ENCODE measurements at regions not wholly inside any gene's neighbourhood (a gene's known extent, or its start where the extent isn't known, plus 50 kb on each side); places are given as distances from the start of the nearest gene placed in this dataset.

DNA sequence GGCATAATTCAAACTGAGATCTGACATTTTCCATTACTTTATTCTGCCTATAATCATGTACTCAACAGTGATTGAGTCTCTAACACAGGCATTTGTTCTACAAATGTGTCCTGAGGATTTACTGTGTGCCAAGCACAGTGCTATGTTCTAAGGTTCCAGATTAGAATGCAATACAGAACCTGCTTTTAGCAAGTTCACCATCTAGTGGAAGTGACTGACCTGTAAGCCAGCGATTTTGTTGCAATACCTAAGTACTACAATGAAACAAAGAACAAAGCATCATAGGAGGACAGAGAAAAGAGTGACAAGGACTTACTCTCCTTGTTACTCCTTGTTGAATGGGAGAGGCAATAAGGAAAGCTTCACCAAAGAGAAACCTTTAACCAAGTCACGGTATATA, 348.1 kb downstream of the ELAVL2 start:
- H3K27ac Mint-ChIP-seq = no peak overlapping the region
- peaks cover 10% of the 10 kb centered on the region for H3K9me3 Mint-ChIP-seq
- no peaks in the 10 kb centered on the region for H3K36me3 Mint-ChIP-seq
- no peak overlapping the region for H3K4me3 Mint-ChIP-seq
- H3K27me3 Mint-ChIP-seq = no peaks in the 10 kb centered on the region
- H3K4me1 Mint-ChIP-seq = no peaks in the 10 kb centered on the region

GRCh38 chr9:23483566-23483965, 342.5 kb downstream of the ELAVL2 start:
- Mint-ChIP-seq H3K4me3 (no peak overlapping the region), H3K27ac (no peak overlapping the region), H3K27me3 (no peaks in the 10 kb centered on the region), H3K4me1 (no peaks in the 10 kb centered on the region), H3K9me3 (peaks cover 10% of the 10 kb centered on the region), H3K36me3 (no peaks in the 10 kb centered on the region)

DNA sequence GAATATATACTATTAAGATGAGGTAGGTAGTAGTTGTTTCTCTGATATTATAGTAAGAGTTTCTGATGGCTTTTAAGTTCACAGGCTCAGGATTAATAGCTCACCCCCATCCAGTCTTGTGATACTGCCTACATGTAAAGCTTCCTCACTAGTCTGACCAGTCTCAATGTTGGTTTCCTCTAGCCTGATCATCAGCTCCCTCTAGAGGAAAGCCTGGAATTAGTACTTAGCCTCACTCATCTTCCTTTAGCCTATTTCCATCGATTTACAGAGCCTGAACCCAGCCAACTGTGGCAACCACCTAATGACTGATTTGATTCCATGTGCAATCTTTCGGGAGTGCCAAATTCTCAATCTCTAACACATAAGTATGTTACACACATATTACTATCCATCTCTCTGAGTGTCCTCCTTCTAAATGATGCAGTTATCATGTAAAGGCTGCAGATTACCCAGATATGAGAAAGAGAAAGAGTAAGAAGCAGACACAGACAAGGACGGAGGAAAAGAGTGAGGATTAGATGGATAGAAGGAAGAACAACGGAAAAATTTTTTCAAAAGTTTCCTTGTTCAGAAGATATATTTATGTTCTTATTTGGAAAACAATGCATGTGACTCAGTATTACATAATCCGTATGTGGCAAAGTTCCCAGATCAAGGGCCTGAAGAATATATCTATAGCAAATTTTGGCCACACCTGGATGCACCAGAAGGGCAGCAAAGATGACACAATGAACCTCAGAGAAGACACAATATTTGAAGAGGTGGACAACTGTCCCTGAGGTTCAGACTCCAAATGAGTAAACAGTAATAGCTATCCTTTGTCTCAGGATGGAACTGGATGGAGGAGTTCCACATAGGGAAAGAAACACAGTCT, 333.7 kb downstream of the ELAVL2 start:
- Mint-ChIP-seq H3K36me3 (no peaks in the 10 kb centered on the region), H3K27me3 (no peaks in the 10 kb centered on the region), H3K27ac (no peak overlapping the region), H3K4me3 (no peak overlapping the region), H3K4me1 (no peaks in the 10 kb centered on the region), H3K9me3 (no peaks in the 10 kb centered on the region)

GRCh38 chr9:23493219-23493618, 332.8 kb downstream of the ELAVL2 start:
- H3K27me3 Mint-ChIP-seq = no peaks in the 10 kb centered on the region
- H3K4me1 Mint-ChIP-seq = no peaks in the 10 kb centered on the region
- H3K9me3 Mint-ChIP-seq = no peaks in the 10 kb centered on the region

DNA sequence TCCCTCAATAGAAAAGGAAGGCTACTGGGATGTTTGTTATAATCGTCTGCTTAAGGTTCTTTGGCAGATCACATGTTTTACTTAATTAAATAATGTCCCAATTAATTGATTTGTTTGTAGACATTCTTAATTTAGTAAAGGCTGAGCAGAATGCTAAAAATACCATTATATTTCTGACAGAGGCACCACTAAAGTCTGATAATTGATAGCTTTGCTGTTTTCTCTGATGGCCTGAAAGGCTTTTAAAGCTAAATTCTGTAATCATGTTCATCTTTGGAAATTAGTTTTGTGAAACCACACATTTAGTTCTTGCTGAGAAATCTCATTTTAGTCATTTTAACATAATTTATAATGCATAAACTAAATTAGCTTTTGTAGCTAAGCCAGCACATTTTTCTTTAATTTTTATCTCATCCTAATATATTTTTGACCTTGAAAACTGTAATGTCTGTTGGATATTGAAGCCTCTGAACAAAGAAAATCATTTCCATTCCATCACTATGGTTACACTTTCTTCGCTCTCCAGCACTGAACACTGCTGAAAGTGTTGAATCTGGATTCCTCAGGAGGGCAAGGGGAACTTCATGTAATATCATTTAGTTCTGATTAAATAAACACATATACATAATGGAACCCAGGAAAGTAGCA, 329.4 kb downstream of the ELAVL2 start:
- H3K36me3 Mint-ChIP-seq = no peaks in the 10 kb centered on the region
- peaks cover 4% of the 10 kb centered on the region for H3K9me3 Mint-ChIP-seq
- no peak overlapping the region for H3K27ac Mint-ChIP-seq
- no peaks in the 10 kb centered on the region for H3K27me3 Mint-ChIP-seq
- H3K4me3 Mint-ChIP-seq = no peak overlapping the region
- H3K4me1 Mint-ChIP-seq = no peaks in the 10 kb centered on the region

More at GRCh38 chr9:23493219-23493618, 332.8 kb downstream of the ELAVL2 start:
- no peaks in the 10 kb centered on the region for H3K36me3 Mint-ChIP-seq
- H3K27ac Mint-ChIP-seq = no peak overlapping the region
- H3K4me3 Mint-ChIP-seq = no peak overlapping the region

DNA sequence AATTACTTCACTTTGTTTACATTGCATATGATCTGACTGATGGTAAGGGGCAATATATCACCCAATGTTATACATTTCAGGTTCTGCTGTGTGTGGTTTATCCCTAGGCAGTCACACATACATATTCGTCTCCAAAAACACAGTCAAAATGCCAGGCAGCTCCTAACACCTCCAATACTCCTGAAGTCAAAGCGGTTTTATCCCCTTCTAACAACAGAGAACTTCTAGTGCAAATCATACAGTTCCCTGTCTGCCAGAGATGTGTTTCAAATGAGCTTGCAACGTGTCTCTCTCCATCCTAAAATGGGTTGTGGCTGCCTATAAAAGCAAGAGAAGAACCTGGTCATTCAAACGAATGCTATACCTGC, 328.9 kb downstream of the ELAVL2 start:
- H3K4me1 Mint-ChIP-seq = no peaks in the 10 kb centered on the region
- no peak overlapping the region for H3K4me3 Mint-ChIP-seq
- H3K9me3 Mint-ChIP-seq = peaks cover 4% of the 10 kb centered on the region
- no peaks in the 10 kb centered on the region for H3K36me3 Mint-ChIP-seq
- H3K27ac Mint-ChIP-seq = no peak overlapping the region
- H3K27me3 Mint-ChIP-seq = no peaks in the 10 kb centered on the region

GRCh38 chr9:23502004-23502403, 324.0 kb downstream of the ELAVL2 start:
- Mint-ChIP-seq H3K4me3 (no peak overlapping the region), H3K4me1 (no peaks in the 10 kb centered on the region), H3K9me3 (peaks cover 4% of the 10 kb centered on the region), H3K27ac (no peak overlapping the region), H3K36me3 (no peaks in the 10 kb centered on the region), H3K27me3 (no peaks in the 10 kb centered on the region)

DNA sequence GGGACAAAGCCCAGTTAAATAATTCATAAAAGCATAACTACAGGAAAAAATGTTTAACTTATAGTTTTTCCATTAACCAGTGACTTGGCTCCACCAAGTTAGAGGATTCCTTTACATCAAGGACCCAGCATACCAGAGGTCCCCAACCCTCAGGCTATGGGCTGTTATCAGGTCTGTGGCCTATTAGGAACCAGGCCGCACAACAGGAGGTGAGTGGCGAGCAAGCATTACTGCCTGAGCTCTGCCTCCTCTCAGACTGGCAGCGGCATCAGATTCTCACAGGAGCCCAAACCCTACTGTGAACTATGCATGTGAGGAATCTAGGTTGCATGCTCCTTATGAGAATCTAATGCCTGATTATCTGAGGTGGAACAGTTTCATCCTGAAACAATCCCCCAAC, 303.1 kb downstream of the ELAVL2 start:
- Mint-ChIP-seq H3K27me3 (peaks cover 2% of the 10 kb centered on the region), H3K9me3 (peaks cover 16% of the 10 kb centered on the region), H3K4me3 (no peak overlapping the region), H3K27ac (no peak overlapping the region), H3K4me1 (no peaks in the 10 kb centered on the region), H3K36me3 (no peaks in the 10 kb centered on the region)

DNA sequence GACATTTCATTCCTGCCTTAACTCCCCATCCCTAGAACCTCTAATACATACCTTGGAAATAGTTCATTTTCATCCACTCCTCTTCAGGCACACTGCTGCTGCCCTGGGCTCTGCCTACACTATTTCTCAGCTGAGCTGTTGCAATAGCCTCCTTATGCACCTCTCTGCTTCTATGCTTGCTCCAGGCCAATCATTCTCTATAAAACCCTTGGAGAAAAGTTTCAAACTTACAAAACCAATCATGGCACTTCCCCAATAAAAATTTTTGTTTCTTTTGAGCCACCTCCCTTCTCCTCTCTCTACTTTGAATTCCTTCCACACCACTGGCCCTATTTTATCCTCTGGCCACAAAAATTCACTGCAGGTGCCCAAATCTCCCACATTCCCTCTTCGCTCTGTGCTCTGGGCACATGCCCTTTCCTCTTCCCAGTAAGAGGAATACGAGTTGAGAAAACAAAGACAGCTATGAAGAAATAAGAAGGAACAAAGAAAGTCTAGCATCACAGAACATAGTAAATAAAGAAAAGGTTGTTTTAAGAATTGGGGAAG, 301.4 kb downstream of the ELAVL2 start:
- Mint-ChIP-seq H3K9me3 (peaks cover 22% of the 10 kb centered on the region), H3K4me1 (no peaks in the 10 kb centered on the region), H3K27ac (no peak overlapping the region), H3K27me3 (peaks cover 2% of the 10 kb centered on the region), H3K4me3 (no peak overlapping the region), H3K36me3 (no peaks in the 10 kb centered on the region)

- H3K9me3 Mint-ChIP-seq = peaks cover 20% of the 10 kb centered on the region
- H3K27ac Mint-ChIP-seq = no peak overlapping the region
- no peak overlapping the region for H3K4me3 Mint-ChIP-seq
- no peaks in the 10 kb centered on the region for H3K4me1 Mint-ChIP-seq
- H3K36me3 Mint-ChIP-seq = no peaks in the 10 kb centered on the region
- H3K27me3 Mint-ChIP-seq = peaks cover 2% of the 10 kb centered on the region
These were observed 299.2 kb downstream of the ELAVL2 start for GRCh38 chr9:23526806-23527205.

GRCh38 chr9:23532282-23532681, 293.8 kb downstream of the ELAVL2 start:
- Mint-ChIP-seq H3K4me1 (no peaks in the 10 kb centered on the region), H3K27me3 (peaks cover 5% of the 10 kb centered on the region), H3K9me3 (peaks cover 10% of the 10 kb centered on the region), H3K4me3 (no peak overlapping the region), H3K27ac (no peak overlapping the region), H3K36me3 (no peaks in the 10 kb centered on the region)

- no peak overlapping the region for H3K4me3 Mint-ChIP-seq
- peaks cover 10% of the 10 kb centered on the region for H3K9me3 Mint-ChIP-seq
- H3K36me3 Mint-ChIP-seq = no peaks in the 10 kb centered on the region
- H3K27ac Mint-ChIP-seq = no peak overlapping the region
- peaks cover 13% of the 10 kb centered on the region for H3K27me3 Mint-ChIP-seq
- H3K4me1 Mint-ChIP-seq = no peaks in the 10 kb centered on the region
These were observed 288.6 kb downstream of the ELAVL2 start for GRCh38 chr9:23537192-23538066.

- H3K27ac Mint-ChIP-seq = no peak overlapping the region
- no peaks in the 10 kb centered on the region for H3K36me3 Mint-ChIP-seq
These were observed 288.0 kb downstream of the ELAVL2 start for GRCh38 chr9:23538067-23538402.

GRCh38 chr9:23538461-23539003, 287.5 kb downstream of the ELAVL2 start:
- H3K9me3 Mint-ChIP-seq = peaks cover 10% of the 10 kb centered on the region
- H3K4me3 Mint-ChIP-seq = no peak overlapping the region
- H3K27ac Mint-ChIP-seq = no peak overlapping the region
- H3K4me1 Mint-ChIP-seq = no peaks in the 10 kb centered on the region
- H3K27me3 Mint-ChIP-seq = peaks cover 13% of the 10 kb centered on the region
- H3K36me3 Mint-ChIP-seq = no peaks in the 10 kb centered on the region

More at GRCh38 chr9:23538067-23538402, 288.0 kb downstream of the ELAVL2 start:
- H3K4me3 Mint-ChIP-seq = no peak overlapping the region
- H3K9me3 Mint-ChIP-seq = peaks cover 10% of the 10 kb centered on the region
- peaks cover 13% of the 10 kb centered on the region for H3K27me3 Mint-ChIP-seq
- no peaks in the 10 kb centered on the region for H3K4me1 Mint-ChIP-seq

- Mint-ChIP-seq H3K27me3 (peaks cover 13% of the 10 kb centered on the region), H3K4me1 (no peaks in the 10 kb centered on the region), H3K9me3 (peaks cover 10% of the 10 kb centered on the region), H3K4me3 (no peak overlapping the region), H3K27ac (no peak overlapping the region), H3K36me3 (no peaks in the 10 kb centered on the region)
These were observed 286.7 kb downstream of the ELAVL2 start for GRCh38 chr9:23539311-23539710.
